HS-5 (cell line): ENCODE measurements at regions not wholly inside any gene's neighbourhood (a gene's known extent, or its start where the extent isn't known, plus 50 kb on each side); places are given as distances from the start of the nearest gene placed in this dataset.
"Not testable (repeated sequence)": the region's sequence is repeated elsewhere in the genome, so short reads cannot be mapped to it uniquely, and the experiment has no call there.

Experiments used
- DNase-seq: peaks from one replicate; pipeline ENCODE4 v3.0.0-alpha.2; 2012; ENCODE audit warnings: low read depth

GRCh38 chr2:55811048-55811447 is 112.5 kb downstream of the EFEMP1 start:
- no peak for DNase-seq

DNA sequence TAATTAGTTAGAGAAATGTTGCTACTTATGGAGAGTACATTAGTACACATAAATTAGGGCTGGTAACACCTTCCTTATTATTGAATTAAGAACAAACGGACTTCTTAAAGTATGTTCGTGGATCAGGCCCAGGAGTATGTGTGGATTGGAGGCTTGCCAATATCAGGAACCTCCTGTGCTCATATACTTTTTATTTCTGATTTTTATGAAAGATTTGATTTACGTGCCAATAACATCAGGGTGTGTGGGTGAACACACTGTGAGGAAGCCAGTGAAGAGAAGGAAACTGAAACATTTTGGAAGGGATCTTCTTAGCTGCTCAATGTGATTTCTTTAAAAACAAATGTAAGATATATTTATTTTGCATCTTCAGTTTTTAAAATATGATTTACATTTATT is 113.0 kb downstream of the EFEMP1 start:
- DNase-seq = no peak

- DNase-seq = no peak
Observed at GRCh38 chr2:55809875-55810621, 113.5 kb downstream of the EFEMP1 start.

- no peak for DNase-seq
Observed at GRCh38 chr2:55807900-55808299, 114.3 kb upstream of the PNPT1 start.

DNA sequence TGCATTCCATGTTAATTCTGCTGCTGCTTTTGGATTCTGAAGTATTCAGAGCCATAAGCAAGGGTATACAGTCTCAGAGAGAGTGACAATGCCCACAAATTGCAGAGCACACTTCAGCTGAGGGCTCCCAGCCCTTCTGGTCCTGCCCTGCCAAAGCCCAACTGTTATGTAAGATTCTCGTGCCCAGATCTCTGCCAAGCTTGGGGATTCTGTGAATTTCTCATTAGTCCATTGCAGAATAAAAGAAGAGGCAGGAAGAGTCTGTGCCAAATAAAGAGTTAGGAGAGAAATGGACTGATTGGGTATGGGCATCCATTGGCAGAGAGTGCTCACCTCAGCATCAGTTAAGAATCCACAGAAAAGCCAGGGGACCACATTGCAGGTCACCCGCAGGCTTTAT is 112.0 kb upstream of the PNPT1 start:
- DNase-seq = no peak

GRCh38 chr2:55804535-55804934 is 110.9 kb upstream of the PNPT1 start:
- DNase-seq = no peak

DNA sequence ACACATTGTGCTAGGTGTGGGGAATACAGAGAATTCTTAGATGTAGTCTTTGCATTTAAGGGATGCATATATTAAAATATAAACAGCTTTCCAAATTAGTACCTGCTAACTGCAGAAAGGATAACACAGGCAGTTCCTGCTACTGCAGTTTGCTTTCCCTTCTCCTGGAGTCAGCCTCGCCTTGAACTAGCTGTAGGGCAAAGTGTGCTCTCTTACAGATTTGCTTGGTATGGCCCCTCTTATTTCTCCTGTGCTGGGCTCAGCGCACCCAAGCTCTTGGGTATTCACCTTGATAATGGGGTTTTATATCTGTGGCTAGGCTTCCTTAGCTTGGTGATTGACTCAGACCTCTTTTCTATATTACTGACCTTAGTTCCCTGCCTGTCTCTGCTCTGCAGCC is 108.4 kb upstream of the PNPT1 start:
- DNase-seq = no peak

GRCh38 chr2:55801436-55801835 is 107.8 kb upstream of the PNPT1 start:
- no peak for DNase-seq

- not testable (repeated sequence) for DNase-seq
Observed at GRCh38 chr2:55799624-55800023, 106.0 kb upstream of the PNPT1 start.

GRCh38 chr2:55796121-55796520 is 102.5 kb upstream of the PNPT1 start:
- DNase-seq = no peak

DNA sequence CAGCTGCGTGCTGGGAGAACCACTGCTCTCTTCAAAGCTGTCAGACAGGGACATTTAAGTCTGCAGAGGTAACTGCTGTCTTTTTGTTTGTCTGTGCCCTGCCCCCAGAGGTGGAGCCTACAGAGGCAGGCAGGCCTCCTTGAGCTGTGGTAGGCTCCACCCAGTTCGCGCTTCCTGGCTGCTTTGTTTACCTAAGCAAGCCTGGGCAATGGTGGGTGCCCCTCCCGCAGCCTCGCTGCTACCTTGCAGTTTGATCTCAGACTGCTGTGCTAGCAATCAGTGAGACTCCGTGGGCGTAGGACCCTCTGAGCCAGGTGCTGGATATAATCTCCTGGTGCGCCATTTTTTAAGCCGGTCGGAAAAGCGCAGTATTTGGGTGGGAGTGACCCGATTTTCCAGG is 100.0 kb upstream of the PNPT1 start:
- not testable (repeated sequence) for DNase-seq

DNA sequence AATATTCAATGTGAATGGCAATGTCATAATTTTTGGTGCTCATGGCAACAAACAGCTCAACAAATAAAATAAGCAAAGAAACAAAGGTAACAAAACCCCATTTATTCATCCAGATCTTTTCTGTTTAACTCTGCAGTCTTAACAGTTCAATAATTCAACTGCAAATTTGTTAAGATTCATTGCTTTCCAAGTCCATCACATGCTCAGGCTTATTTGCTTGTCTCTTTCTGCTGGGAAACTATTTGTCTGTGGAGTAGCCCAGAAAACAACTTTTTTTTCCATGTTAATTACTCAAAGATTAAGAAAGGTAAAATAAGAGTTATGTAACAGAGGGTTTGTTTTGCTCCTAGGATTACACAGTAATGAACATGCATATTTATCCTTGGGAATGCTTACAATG is 92.6 kb upstream of the PNPT1 start:
- DNase-seq = no peak

- not testable (repeated sequence) for DNase-seq
Observed at GRCh38 chr2:55783751-55784150, 90.1 kb upstream of the PNPT1 start.

DNA sequence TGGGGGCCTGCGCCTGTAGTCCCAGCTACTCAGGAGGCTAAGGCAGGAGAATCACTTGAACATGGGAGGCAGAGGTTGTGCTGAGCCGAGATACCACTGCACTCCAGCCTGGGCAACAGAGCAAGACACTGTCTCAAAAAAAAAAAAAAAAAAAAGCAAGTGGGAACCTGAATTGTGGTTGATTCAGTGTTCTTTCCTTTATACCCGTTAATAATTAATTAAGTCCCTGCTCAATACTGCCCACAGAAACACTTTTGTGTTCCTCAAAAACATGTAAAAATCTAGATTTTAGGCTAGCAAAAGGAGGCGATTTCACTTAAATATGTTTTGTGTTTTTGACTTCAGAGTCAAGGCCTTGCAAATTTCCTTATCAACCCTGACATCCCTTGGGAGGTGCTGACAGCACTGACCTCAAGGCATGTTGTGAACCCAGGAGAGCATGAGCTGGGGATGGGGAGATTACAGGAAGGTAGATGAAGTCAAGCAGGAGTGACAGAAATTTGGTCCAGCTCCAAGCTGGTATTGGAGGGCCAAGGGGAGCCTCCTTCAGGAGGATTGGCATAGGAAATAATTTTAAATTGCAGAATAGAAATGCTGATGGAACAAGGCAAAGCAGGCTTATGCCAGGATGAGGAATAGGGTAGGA is 89.0 kb upstream of the PNPT1 start:
- no peak for DNase-seq

GRCh38 chr2:55781542-55781941 is 87.9 kb upstream of the PNPT1 start:
- DNase-seq = no peak

DNA sequence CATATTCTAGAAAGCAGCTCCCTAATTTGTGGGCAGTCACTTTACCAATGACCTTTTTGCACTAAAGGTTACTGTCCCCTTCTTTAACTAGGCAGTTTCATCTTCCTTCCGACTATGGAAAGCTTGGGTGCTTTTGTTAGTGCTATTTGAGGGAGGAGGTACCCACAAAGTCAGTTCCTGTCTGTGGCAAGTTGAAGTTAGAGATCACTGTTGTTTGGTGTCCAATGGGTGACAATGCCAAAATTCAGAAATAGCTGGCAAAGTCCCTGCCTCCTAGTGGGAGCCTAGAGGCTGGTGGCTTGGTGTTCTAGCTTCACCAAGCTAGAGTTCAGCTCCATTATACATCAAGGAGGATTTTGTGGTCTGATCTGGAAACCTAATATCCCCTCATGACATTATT is 87.1 kb upstream of the PNPT1 start:
- DNase-seq = no peak

DNA sequence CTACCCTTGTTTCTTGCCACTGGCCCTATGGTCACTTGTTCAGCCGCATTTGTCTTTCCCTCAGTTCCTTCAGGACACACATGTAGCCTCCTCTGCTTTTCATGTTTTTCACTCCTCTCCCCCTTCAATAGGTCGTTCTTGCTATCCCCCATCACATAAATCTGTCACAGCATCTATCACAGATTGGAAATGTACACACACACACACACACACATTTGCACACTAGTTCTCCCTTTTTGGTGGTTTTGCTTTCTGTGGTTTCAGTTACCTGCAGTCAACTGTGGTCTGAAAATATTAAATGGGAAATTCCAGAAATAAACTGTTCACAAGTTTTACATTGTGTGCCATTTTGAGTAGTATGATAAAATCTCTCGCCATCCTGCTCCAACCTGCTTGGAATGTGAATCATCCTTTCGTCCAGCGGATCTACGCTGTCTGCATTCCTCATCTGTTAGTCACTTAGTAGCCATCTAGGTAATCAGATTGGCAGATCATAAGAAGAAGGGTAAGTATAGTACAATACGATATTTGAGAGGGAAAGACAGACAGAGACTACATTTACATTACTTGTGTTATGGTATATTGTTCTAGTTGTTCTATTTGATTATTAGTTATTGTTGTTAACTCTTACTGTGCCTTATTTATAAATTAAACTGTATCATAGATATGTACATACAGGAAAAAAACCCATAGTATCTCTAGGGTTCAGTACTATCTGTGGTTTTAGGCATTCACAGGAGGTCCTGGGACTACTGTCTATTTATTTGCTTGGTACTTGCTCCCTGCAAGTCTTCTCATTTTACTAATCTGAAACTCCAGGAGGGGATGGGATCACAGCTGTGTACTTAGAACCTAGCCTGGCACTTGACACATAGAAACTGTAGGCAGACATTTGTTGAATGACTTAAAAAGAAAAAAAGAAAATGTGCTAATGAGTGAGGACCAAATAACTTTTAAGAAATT is 86.1 kb upstream of the PNPT1 start:
- peak; percentile 91 for DNase-seq

GRCh38 chr2:55776966-55777365 is 83.3 kb upstream of the PNPT1 start:
- no peak for DNase-seq

DNA sequence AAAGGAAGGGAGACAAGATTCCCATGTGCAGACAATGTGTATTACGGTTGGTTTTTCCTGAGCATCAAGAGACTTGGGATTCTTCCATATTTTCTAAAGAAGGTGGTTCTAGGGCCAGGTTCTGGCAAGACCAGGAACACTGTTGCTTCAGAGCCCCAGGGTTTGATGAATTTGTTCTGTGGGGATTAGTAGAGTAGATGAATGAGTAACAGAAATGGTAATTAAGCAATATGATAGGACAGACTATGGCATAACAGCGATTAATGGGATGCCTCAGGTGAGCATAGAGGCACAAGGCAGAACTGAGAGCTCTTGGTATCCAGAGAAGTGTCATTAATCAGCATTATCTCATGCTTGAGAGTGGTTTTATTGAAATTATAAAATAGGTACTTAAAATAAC is 82.8 kb upstream of the PNPT1 start:
- no peak for DNase-seq

- DNase-seq = no peak
Observed at GRCh38 chr2:55775828-55776227, 82.2 kb upstream of the PNPT1 start.

- not testable (repeated sequence) for DNase-seq
Observed at GRCh38 chr2:55773651-55774050, 80.0 kb upstream of the PNPT1 start.

DNA sequence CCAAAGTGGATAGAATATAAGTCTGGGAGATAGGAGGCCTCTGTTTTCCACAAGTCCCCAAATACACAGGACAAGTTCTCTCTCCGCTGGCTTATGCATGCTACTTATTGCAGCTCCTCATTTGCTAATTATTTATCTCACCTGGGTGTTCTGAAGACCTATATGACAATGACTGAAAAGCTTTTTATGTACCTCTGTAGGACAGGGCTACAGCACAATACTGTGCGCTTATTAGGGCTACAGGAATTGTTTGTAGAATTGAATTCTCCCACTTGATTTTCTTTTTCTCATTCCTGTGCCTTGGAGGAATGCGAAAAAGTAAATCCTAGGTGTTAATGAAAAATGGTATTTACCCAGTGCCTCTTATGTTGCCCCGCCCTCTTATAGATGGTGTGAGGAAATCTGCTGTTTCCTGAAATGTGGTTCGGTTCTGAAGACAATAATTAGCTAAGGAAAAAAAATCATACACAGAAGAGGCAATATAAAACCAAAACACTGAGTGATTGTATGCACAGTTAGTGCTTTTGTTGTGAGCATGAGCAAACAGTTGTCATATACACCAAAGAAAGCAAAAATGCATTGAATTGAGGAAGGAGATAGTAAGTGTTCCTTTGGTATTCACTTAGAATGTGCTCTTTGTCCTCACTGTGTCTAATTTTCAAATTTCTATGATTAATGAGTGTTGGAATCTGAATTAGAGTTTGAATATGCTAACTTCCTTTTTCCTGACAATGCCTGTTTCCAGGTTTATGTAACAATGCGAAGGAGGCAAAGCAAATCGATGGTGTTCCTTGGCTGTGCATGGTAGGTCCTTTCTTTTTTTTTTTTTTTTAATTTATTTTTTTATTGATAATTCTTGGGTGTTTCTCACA is 78.7 kb upstream of the PNPT1 start:
- DNase-seq = no peak
